HepG2 (cell line): ENCODE measurements at regions not wholly inside any gene's neighbourhood (a gene's known extent, or its start where the extent isn't known, plus 50 kb on each side); places are given as distances from the start of the nearest gene placed in this dataset.

Experiments
- ARNT ChIP-seq: fragments of 450-650 bp; IDR thresholded peaks from 2 replicates; pipeline ENCODE4 v1.6.1; 2017
- EZH2 ChIP-seq: conservative IDR thresholded peaks from 2 replicates; pipeline ENCODE4 v1.6.1; 2012; ENCODE audit warnings: mild to moderate bottlenecking, low read depth, low read length, moderate library complexity
- FOXA3 ChIP-seq: IDR thresholded peaks from 2 replicates; pipeline ENCODE4 v1.6.1; 2016; ENCODE audit warnings: missing genetic modification reagents, missing compliant biosample characterization
- MAZ ChIP-seq, 2 experiments: sonication (generic) in 1 of 2; formaldehyde crosslinking in 1 of 2; IDR thresholded peaks; 2 replicates each; pipeline versions ENCODE4 v1.5.0 to v1.6.1; 2012 to 2020; ENCODE audit warnings: low read depth in 2 of 2, mild to moderate bottlenecking in 2 of 2, borderline replicate concordance in 1 of 2, improper control_type of control experiment in 1 of 2, low read length in 1 of 2, missing genetic modification reagents in 1 of 2, moderate library complexity in 1 of 2
- MLX ChIP-seq: IDR thresholded peaks from 2 replicates; pipeline ENCODE4 v1.6.1; 2016
- NAIF1 ChIP-seq: sonication (generic); formaldehyde crosslinking; IDR thresholded peaks from 2 replicates; pipeline ENCODE4 v1.5.0; 2020; ENCODE audit warnings: mild to moderate bottlenecking, missing genetic modification reagents, borderline replicate concordance
- PAXIP1 ChIP-seq: sonication (generic); formaldehyde crosslinking; conservative IDR thresholded peaks from 2 replicates; pipeline ENCODE4 v1.4.0; 2020; ENCODE audit warnings: mild to moderate bottlenecking, missing genetic modification reagents, moderate library complexity
- SMAD9 ChIP-seq: sonication (generic); formaldehyde crosslinking; IDR thresholded peaks from 2 replicates; pipeline ENCODE4 v1.5.1; 2020; ENCODE audit warnings: mild to moderate bottlenecking, missing genetic modification reagents
- ZBTB21 ChIP-seq: sonication (generic); formaldehyde crosslinking; IDR thresholded peaks from 2 replicates; pipeline ENCODE4 v1.4.0; 2020; ENCODE audit warnings: missing genetic modification reagents
- ZBTB8A ChIP-seq: sonication (generic); formaldehyde crosslinking; IDR thresholded peaks from 2 replicates; pipeline ENCODE4 v1.4.0; 2020; ENCODE audit warnings: mild to moderate bottlenecking, low read depth, missing genetic modification reagents, borderline replicate concordance
- ZNF230 ChIP-seq: sonication (generic); formaldehyde crosslinking; IDR thresholded peaks from 2 replicates; pipeline ENCODE4 v1.4.0; 2020; ENCODE audit warnings: mild to moderate bottlenecking, missing genetic modification reagents
- ZNF382 ChIP-seq: sonication (generic); formaldehyde crosslinking; IDR thresholded peaks from 2 replicates; pipeline ENCODE4 v1.5.0; 2020; ENCODE audit warnings: missing genetic modification reagents, mild to moderate bottlenecking, borderline replicate concordance
- ZNF549 ChIP-seq: sonication (generic); formaldehyde crosslinking; IDR thresholded peaks from 2 replicates; pipeline ENCODE4 v1.5.0; 2020; ENCODE audit warnings: missing genetic modification reagents
- TF ChIP-seq, protein P1 (sequence below): sonication (generic); formaldehyde crosslinking; IDR thresholded peaks from 2 replicates; pipeline ENCODE4 v1.9.0; 2022; ENCODE audit warnings: missing genetic modification reagents, mild to moderate bottlenecking, borderline replicate concordance
- TF ChIP-seq, protein P2 (sequence below): sonication (generic); formaldehyde crosslinking; IDR thresholded peaks from 2 replicates; pipeline ENCODE4 v1.4.0; 2020; ENCODE audit warnings: missing genetic modification reagents
- TF ChIP-seq, protein P3 (sequence below): sonication (generic); formaldehyde crosslinking; IDR thresholded peaks from 2 replicates; pipeline ENCODE4 v1.5.0; 2020; ENCODE audit warnings: mild to moderate bottlenecking, missing genetic modification reagents
- TF ChIP-seq, protein P4 (sequence below): sonication (generic); formaldehyde crosslinking; IDR thresholded peaks from 2 replicates; pipeline ENCODE4 v1.9.0; 2021; ENCODE audit warnings: missing genetic modification reagents, borderline replicate concordance

- TF ChIP-seq, protein P1, sequence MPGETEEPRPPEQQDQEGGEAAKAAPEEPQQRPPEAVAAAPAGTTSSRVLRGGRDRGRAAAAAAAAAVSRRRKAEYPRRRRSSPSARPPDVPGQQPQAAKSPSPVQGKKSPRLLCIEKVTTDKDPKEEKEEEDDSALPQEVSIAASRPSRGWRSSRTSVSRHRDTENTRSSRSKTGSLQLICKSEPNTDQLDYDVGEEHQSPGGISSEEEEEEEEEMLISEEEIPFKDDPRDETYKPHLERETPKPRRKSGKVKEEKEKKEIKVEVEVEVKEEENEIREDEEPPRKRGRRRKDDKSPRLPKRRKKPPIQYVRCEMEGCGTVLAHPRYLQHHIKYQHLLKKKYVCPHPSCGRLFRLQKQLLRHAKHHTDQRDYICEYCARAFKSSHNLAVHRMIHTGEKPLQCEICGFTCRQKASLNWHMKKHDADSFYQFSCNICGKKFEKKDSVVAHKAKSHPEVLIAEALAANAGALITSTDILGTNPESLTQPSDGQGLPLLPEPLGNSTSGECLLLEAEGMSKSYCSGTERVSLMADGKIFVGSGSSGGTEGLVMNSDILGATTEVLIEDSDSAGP (CRISPR knock-in tag): no peak
- TF ChIP-seq ZBTB8A (no peak), ZNF382 (no peak), ZBTB21 (CRISPR knock-in tag) (no peak), EZH2 (no peak), SMAD9 (no peak), FOXA3 (peak; percentile 96), MAZ (IDR thresholded peaks at IDR 0.05; ENCODE audit: borderline replicate concordance, low read depth, low read length) (no peak), MAZ (CRISPR knock-in tag; IDR thresholded peaks at IDR 0.05; ENCODE audit: low read depth) (0 out of 2 replicates have a peak, but pooled peaks have one; percentile 22), ZNF230 (no peak), MLX (CRISPR knock-in tag) (no peak), ZNF549 (CRISPR knock-in tag) (no peak), NAIF1 (CRISPR knock-in tag) (no peak), ARNT (no peak), PAXIP1 (CRISPR knock-in tag) (peak; percentile 49)
- TF ChIP-seq, protein P2, sequence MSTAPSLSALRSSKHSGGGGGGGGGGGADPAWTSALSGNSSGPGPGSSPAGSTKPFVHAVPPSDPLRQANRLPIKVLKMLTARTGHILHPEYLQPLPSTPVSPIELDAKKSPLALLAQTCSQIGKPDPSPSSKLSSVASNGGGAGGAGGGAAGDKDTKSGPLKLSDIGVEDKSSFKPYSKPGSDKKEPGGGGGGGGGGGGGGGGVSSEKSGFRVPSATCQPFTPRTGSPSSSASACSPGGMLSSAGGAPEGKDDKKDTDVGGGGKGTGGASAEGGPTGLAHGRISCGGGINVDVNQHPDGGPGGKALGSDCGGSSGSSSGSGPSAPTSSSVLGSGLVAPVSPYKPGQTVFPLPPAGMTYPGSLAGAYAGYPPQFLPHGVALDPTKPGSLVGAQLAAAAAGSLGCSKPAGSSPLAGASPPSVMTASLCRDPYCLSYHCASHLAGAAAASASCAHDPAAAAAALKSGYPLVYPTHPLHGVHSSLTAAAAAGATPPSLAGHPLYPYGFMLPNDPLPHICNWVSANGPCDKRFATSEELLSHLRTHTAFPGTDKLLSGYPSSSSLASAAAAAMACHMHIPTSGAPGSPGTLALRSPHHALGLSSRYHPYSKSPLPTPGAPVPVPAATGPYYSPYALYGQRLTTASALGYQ (CRISPR knock-in tag): 0 out of 2 replicates have a peak, but pooled peaks have one; percentile 34
- TF ChIP-seq, protein P3, sequence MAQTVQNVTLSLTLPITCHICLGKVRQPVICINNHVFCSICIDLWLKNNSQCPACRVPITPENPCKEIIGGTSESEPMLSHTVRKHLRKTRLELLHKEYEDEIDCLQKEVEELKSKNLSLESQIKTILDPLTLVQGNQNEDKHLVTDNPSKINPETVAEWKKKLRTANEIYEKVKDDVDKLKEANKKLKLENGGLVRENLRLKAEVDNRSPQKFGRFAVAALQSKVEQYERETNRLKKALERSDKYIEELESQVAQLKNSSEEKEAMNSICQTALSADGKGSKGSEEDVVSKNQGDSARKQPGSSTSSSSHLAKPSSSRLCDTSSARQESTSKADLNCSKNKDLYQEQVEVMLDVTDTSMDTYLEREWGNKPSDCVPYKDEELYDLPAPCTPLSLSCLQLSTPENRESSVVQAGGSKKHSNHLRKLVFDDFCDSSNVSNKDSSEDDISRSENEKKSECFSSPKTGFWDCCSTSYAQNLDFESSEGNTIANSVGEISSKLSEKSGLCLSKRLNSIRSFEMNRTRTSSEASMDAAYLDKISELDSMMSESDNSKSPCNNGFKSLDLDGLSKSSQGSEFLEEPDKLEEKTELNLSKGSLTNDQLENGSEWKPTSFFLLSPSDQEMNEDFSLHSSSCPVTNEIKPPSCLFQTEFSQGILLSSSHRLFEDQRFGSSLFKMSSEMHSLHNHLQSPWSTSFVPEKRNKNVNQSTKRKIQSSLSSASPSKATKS (CRISPR knock-in tag): no peak
- TF ChIP-seq, protein P4, sequence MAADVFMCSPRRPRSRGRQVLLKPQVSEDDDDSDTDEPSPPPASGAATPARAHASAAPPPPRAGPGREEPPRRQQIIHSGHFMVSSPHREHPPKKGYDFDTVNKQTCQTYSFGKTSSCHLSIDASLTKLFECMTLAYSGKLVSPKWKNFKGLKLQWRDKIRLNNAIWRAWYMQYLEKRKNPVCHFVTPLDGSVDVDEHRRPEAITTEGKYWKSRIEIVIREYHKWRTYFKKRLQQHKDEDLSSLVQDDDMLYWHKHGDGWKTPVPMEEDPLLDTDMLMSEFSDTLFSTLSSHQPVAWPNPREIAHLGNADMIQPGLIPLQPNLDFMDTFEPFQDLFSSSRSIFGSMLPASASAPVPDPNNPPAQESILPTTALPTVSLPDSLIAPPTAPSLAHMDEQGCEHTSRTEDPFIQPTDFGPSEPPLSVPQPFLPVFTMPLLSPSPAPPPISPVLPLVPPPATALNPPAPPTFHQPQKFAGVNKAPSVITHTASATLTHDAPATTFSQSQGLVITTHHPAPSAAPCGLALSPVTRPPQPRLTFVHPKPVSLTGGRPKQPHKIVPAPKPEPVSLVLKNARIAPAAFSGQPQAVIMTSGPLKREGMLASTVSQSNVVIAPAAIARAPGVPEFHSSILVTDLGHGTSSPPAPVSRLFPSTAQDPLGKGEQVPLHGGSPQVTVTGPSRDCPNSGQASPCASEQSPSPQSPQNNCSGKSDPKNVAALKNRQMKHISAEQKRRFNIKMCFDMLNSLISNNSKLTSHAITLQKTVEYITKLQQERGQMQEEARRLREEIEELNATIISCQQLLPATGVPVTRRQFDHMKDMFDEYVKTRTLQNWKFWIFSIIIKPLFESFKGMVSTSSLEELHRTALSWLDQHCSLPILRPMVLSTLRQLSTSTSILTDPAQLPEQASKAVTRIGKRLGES (CRISPR knock-in tag): no peak
Observed at GRCh38 chr9:78406933-78407332, 110.0 kb downstream of the PSAT1 start (continued).
